ENCODE measurements at regions not wholly inside any gene's neighbourhood (a gene's known extent, or its start where the extent isn't known, plus 50 kb on each side); places are given as distances from the start of the nearest gene placed in this dataset.

GRCh38 chr3:166085164-166085856, 248.1 kb upstream of the BCHE start:
- Histone ChIP-seq H3K9me2 (no peaks in the 10 kb centered on the region), H3K27me3 (ENCODE audit: insufficient read depth) (no peaks in the 10 kb centered on the region), H3K36me3 (replicated peaks in 1 of 2; ENCODE audit: control insufficient read depth in 1 of 2, insufficient read depth in 2 of 2, low read length in 1 of 2) (no peaks in the 10 kb centered on the region), H3K79me2 (ENCODE audit: insufficient read depth) (no peaks in the 10 kb centered on the region), H3K9ac (no peak overlapping the region), H3K4me2 (no peak overlapping the region), H2AFZ (ENCODE audit: low read depth) (no peak overlapping the region), H3K4me1 (ENCODE audit: control insufficient read depth in 1 of 2, insufficient read depth in 2 of 2, low read depth in 1 of 2, low read length in 1 of 2) (no peaks in the 10 kb centered on the region), H4K20me1 (ENCODE audit: insufficient read depth) (no peaks in the 10 kb centered on the region), H3K27ac (ENCODE audit: low read depth in 2 of 2, low read length in 1 of 2) (no peak overlapping the region), H3K4me3 (ENCODE audit: low read depth in 2 of 2, low read length in 1 of 2) (no peak overlapping the region), H3K9me3 (no peaks in the 10 kb centered on the region), H3F3A (replicated peaks; ENCODE audit: insufficient read depth) (no peaks in the 10 kb centered on the region)
- no peak for TF ChIP-seq EZH2phosphoT487 (IDR thresholded peaks at IDR 0.05; ENCODE audit: borderline replicate concordance, low read depth)
- no peak for TF ChIP-seq PBX3 (IDR thresholded peaks at IDR 0.05)
- TF ChIP-seq SMC3 (IDR thresholded peaks at IDR 0.05; ENCODE audit: low read depth, low read length): no peak
- no peak for TF ChIP-seq POLR2AphosphoS5 (IDR thresholded peaks at IDR 0.05; ENCODE audit: low read depth, low read length)
- no peak for TF ChIP-seq USF2 (IDR thresholded peaks at IDR 0.05; ENCODE audit: borderline replicate concordance, low read depth, low read length)
- no peak for TF ChIP-seq NFIC (IDR thresholded peaks at IDR 0.05; ENCODE audit: borderline replicate concordance)
- no peak for TF ChIP-seq MEF2A (IDR thresholded peaks at IDR 0.05; ENCODE audit: borderline replicate concordance, low read depth)
- no peak for TF ChIP-seq RCOR1 (IDR thresholded peaks at IDR 0.05; ENCODE audit: low read length)
- TF ChIP-seq FOXJ3 (CRISPR knock-in tag; IDR thresholded peaks at IDR 0.05): no peak
- 8% methylated on average over 4 of the region's 4 CpGs for WGBS (ENCODE audit: low lambda C conversion rate)
- POLR2A ChIA-PET: no interaction called here
- CTCF ChIA-PET: no interaction called here
- no peak for DNase-seq

DNA sequence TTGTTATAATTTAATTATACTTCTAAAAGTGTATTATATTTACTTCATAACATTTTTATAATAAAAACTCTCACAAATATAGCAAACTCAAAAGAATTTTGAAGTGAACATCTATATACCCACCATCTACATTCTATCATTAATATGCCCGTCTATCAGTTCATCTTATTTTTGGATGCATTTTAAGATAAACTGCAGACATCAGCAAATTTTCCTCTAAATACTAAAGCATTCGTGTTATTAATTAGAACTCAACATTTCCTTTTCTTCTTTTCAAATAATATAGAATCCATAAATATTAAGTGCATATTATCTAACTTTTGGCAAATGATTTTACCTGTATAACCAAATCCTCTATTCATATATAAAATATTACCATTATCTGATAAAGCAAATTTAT, 242.9 kb upstream of the BCHE start:
- Histone ChIP-seq H4K20me1 (ENCODE audit: insufficient read depth) (no peaks in the 10 kb centered on the region), H3K9me2 (no peaks in the 10 kb centered on the region), H3K9me3 (no peaks in the 10 kb centered on the region), H3K4me3 (ENCODE audit: low read depth in 2 of 2, low read length in 1 of 2) (no peak overlapping the region), H3K4me2 (no peak overlapping the region), H3F3A (replicated peaks; ENCODE audit: insufficient read depth) (no peaks in the 10 kb centered on the region), H3K36me3 (replicated peaks in 1 of 2; ENCODE audit: control insufficient read depth in 1 of 2, insufficient read depth in 2 of 2, low read length in 1 of 2) (no peaks in the 10 kb centered on the region), H2AFZ (ENCODE audit: low read depth) (no peak overlapping the region), H3K9ac (no peak overlapping the region), H3K27me3 (ENCODE audit: insufficient read depth) (no peaks in the 10 kb centered on the region), H3K4me1 (ENCODE audit: control insufficient read depth in 1 of 2, insufficient read depth in 2 of 2, low read depth in 1 of 2, low read length in 1 of 2) (no peaks in the 10 kb centered on the region), H3K27ac (ENCODE audit: low read depth in 2 of 2, low read length in 1 of 2) (no peak overlapping the region), H3K79me2 (ENCODE audit: insufficient read depth) (no peaks in the 10 kb centered on the region)
- 3% methylated on average over 2 of the region's 2 CpGs for WGBS (ENCODE audit: low lambda C conversion rate)
- TF ChIP-seq GABPA (IDR thresholded peaks at IDR 0.05; ENCODE audit: low read depth): no peak
- TF ChIP-seq GATA2 (CRISPR knock-in tag; IDR thresholded peaks at IDR 0.05): no peak
- TF ChIP-seq RFX5 (IDR thresholded peaks at IDR 0.05; ENCODE audit: low read length): no peak
- TF ChIP-seq RCOR1 (IDR thresholded peaks at IDR 0.05; ENCODE audit: low read length): no peak
- no peak for TF ChIP-seq FOSL2 (IDR thresholded peaks at IDR 0.05; ENCODE audit: borderline replicate concordance, low read depth)
- no peak for TF ChIP-seq MAX (IDR thresholded peaks at IDR 0.05; ENCODE audit: low read depth)
- TF ChIP-seq MEF2A (IDR thresholded peaks at IDR 0.05; ENCODE audit: borderline replicate concordance, low read depth): no peak
- no peak for TF ChIP-seq POLR2AphosphoS5 (IDR thresholded peaks at IDR 0.05; ENCODE audit: low read depth, low read length)
- ChIA-PET CTCF (no interaction called here), POLR2A (no interaction called here)
- no peak for DNase-seq
